ENCODE measurements at regions not wholly inside any gene's neighbourhood (a gene's known extent, or its start where the extent isn't known, plus 50 kb on each side); places are given as distances from the start of the nearest gene placed in this dataset.

DNA sequence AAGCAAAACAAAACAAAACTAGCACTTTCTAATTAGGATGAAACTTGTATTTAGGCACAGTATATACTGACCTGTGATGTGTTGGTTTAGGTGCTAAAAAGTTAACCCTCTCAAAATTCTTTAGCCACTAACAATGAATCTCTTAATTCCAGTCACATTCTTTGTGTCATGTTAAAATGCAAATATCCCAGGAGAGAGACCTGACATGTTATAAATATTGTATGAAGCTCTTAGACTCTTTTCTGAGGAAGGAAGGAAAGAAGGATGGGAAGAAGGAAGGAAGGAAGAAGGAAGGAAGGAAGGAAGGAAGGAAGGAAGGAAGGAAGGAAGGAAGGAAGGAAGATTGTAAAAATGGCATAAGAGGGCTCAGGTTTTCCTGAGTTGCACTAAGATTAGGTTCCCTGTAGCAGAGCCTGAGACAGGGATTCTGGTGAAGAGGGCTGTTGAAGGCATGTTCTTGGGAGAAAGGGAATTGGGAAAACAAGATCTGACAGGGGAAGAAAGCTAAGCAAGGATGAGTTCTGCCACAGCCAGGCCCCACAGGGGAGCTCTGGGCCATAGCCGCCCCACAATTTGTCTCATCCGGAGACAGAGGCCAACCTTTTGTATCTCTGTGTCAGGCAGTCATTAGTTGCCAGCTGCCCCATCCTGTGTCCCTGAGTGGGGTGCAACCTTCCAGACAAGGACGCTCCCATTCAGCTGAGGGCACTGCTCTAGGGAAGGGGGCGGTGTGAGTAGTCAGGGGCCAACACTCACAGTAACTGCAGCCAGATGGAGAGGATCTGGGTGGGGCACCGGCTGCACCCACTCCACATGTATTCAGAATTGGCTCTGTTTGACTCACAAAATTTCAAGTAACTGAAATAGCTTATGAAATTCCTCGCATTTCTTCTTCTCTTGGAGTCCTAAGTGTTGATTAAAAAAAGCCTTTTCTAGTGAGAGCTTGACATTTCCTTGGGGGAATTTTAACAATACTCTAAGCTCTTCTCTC is 189.3 kb upstream of the ARG1 start:
- no peak for DNase-seq (ENCODE audit: low spot score)

DNA sequence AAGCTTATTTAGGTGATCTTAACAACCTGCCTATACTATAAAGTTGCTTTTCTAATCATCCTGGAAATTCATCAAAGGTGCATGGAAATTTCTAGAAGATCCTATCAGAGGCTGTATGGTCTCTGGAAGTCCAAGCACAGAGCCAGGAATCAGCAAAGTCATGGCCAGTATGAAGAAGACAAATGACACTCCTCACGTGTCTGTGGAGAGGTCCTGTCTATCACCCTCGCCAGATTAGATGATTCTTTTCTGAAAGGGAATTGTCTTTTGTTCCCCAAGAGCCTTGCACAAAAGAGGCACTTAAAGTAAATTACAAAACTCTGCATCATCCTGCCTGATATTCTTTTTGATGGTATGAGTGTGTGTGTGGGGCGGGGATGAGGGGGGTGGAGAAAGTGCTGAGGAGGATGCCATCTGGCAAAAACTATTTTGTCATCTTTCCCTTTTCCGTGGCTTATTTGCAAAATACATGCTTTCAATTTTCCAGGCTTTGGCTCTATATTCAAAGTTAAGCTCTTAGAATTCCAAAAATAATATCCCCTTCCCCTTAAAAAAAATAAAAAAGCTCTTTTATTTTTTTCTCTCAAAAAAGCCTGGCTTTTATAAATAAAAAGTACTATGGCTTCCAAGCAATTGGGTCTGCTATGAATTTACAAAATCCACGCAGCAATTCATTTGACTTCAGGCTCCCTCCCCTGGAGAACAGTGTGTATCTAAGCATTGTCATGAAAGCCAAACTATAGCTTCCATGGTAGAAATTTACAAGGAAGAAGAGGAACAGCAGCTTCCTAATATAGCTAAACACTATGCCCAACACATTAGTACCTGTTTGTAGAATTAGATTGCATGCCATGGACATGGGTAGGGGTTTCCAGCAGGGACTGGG is 185.2 kb upstream of the ARG1 start:
- DNase-seq (ENCODE audit: low spot score): no peak

DNA sequence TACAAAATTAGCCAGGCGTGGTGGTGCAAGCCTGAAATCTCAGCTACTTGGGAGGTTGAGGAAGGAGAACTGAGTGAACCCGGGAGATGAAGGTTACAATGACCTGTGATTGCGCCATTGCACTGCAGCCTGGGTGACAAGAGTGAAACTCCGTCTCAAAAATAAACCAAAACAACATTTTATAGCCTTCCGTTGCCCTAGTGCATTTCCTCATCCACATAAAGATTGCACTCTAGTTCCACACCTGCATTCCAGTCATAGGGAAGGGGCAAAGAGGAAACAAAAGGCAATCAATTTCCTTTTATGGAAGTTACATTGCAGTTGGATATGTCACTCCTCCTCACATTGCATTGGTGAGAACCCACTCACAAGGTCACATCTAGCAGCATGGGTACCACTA is 182.7 kb upstream of the ARG1 start:
- DNase-seq (ENCODE audit: low spot score): no peak

DNA sequence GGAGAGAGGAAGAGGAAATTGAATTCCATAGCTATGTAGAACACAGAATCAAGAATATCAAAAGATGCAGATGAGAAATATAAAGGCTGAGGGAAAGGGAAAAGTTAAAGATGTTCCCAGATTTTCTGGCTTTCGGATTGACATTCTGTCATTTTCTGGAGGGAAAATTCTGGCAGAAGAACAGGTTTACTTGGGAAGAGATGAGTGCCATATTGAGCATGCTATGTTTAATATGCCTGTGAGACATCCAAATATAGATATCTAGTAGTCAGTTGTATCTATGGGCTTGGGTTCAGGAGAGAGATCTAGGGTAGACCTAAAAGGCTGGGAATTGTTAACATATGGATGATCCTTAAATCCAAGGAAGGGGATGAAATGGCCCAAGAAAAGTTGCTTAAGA is 181.9 kb upstream of the ARG1 start:
- DNase-seq (ENCODE audit: low spot score): no peak

DNA sequence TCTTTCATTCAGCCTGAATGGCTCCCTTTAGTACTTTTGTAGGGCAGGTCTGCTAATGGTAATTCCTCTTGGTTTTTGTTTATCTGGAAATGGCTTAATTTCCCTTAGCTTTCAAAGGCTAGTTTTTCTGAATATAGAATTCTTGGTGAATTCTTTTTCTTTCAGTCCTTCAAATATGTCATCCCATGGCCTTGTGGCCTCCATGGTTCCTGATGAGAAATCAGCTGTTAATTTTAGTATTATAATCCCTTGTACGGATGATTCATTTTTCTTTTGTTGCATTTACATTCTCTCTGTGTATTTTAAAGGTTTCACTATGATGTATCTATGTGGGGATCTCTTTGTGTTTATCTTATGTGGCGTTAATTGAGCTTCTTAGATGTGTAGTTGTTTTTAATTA is 179.6 kb upstream of the ARG1 start:
- no peak for DNase-seq (ENCODE audit: low spot score)

DNA sequence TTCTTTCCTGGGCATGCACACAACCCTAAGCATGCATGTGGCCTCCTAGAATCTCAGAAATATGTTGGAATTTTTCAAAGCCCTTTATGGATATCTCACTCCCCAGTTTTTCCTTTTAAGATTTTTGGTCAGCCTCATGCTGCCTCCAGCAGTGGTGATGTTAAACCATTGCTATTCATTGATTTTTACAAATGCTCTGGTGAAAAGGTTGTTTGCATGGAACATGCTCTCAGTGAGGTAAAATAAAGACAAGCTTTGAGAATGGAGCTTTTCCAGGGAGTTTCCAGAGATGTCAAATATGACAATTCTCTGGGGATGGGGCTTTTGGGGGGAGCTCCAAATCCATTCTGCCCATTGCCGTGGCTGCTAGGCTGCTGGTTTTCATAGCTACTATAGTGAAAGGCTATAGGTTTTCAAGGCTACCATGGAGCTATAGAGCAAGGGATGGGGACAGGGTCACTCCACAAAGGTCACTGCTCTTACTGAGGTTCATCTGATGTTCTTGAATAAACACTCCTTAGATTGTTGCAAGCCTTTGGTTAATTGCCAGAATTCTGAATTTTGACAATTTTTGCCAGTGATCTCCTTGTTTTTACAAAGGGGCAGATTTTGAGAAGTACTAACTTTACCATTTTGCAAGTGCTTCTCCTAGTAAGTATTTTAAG is 178.1 kb upstream of the ARG1 start:
- no peak for DNase-seq (ENCODE audit: low spot score)

DNA sequence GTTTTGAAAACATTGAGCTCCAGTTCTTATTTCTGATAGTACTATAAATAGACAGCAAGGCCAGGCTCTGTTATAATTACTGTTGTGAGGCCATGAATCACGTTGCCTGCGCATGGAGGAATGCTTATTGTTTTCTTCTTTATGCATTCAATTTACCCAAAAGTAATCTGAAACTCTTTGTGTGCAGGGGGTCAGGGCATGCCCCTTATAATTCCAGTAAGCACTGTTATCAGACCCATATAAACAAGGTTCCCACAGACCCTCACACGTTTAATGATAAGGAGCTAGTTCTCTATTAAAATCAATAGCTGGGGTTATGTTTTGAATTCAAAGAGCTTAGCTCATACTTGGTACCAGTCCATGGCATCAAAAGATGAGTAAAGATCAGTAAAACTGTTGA is 174.8 kb upstream of the ARG1 start:
- DNase-seq (ENCODE audit: low spot score): no peak

DNA sequence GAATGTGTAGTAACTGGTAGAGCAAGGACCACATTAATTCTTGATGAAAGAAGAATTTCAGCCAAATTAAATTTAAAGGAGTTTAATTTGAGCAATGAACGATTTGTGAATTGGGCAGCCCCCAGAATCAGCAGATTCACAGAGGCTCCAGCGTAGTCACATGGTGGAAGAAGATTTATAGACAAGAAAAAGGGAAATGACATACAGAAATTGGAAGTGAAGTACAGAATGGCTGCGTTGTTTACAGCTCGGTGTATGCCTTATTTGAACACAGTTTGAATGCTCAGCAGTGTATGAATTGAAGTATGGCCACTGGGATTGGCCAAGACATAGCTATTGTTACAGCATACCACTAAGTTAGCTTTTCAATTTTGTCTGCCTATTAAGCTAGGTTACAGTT is 173.6 kb upstream of the ARG1 start:
- DNase-seq (ENCODE audit: low spot score): no peak

DNA sequence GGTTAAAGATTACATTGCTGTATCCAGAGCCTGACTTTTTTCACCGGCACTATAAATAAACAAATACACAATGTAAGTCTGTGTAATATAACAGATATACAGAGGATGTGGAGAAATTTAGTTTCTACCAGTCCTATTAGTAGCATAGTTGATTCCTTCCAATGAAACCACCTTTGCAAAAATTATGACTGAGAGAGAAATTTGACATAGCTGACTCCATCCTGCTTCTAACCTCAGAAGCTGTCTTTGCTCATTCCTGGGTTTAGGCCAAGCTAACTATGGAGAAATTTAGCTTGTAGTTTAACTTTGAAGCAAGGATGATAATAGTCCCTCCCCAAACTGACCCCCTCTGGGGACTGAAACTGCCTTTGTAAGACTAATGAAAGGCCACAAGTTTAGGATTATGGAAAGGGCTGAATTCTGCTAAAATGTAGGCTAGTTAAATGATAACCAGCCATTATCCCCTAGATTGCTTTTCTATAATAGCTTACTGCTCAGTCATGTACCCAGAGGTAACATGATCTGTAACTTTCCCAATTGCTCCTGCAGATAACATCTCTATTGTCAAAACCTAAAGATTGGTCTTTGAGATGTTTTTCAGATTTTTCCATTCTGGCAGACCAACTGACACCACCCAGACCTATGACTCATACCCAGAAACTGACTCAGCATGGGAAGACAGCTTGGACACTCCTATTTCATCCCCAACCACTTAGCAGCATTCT is 172.8 kb upstream of the ARG1 start:
- DNase-seq (ENCODE audit: low spot score): no peak

DNA sequence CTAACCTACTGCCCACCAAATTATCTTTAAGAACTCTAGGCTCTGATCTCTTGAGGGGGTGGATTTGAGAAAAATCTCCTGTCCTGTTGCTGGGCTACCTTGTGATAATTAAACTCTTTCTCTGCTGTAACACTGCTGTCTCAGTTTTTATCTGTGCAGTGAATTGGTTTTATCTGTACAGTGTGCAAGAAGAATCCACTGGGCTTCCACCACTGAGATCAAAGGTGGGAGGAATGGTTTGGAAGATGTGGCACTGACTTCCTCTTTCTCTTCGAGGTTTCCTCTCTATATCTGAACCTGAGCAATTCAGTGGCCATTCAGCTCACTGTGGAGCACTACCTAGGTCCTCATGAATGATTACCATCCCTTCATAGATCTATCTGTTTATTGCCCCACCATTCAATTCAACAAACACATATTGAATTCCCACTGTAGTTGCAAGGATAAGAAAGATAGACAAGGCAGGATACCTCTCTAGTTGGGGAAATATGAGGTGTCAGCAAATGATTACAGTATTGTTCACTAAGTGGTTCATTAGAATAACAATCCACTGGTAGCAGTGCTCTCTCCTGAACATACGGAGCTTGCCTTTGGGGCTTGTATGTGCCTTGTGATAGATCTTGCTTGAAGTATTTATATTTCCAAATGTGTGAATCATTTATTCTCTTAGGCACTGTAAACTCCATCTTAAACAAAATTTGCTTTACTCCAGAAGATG is 172.1 kb upstream of the ARG1 start:
- no peak for DNase-seq (ENCODE audit: low spot score)

DNA sequence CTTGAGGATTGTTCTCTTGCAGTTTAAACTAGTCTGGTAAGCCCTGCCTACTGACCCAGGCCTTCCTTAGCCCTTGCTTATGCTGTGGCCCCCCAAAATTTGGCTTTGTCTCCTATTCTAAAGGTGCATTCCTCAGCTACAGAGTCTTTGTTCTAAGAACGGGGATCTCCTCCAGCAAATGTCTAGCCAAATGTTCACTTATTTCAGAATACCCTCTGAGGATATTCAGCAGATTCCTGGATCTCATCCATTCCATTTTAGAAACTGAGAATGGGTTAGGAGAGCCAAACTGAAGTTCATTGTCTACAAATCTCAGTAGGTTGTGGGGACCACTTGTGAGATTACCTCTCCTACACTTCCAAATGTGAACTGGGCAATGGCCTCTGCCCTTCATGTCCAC is 164.2 kb upstream of the ARG1 start:
- DNase-seq (ENCODE audit: low spot score): no peak

DNA sequence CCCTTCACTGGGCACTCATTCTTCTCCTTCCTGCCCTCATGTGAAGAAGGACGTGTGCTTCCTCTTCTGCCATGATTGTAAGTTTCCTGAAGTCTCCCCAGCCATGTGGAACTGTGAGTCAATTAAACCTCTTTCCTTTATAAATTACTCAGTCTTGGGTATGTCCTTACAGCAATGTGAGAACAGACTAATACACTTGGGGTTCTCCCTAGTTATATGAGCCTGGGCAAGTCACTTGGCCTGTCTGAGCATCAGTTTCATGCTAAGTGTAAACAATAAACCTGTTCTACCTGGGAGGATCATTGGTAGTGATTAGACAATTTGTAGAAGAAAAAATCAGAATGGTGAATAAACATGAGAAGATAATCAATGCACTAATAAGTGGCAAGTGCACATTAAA is 162.2 kb upstream of the ARG1 start:
- DNase-seq (ENCODE audit: low spot score): no peak

DNA sequence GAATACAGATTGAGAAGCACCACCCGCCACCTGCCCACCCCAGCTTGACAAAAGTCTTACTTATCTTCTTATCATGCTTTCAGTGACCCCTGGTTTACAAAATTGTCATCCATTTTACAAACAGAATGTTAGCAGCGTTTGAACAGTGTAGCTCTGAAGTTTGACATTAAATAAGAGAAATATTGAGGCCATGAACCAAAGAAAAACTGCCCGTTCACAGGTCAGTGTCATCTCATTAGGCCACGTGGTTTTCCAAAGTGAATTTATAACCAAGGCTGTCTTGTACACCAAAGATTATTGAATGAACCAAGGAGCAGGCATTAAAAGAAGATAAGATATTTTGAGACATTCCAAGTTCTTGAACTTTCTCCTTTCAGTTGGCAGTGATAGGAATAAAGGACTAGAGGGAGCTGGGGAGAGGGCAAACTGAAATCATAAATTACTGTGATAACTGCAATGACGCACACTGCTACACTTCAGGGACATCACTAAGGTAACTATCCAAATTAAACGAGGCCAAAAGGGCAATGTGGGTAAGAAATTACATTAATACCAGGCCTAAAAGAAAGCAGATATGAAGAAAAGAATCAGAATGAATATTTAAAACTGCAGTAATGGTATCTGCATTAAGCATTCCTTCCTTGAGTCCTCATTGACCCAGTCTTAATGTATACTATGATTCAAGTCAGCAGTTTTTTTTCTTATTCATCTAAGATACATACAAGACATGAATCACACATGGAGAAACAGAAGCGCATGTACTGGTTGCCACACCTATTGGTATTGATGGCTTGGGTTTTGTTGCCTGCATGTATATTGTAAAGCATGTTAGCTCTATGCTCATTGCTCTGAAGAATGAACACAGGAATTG is 159.8 kb upstream of the ARG1 start:
- DNase-seq (ENCODE audit: low spot score): no peak

DNA sequence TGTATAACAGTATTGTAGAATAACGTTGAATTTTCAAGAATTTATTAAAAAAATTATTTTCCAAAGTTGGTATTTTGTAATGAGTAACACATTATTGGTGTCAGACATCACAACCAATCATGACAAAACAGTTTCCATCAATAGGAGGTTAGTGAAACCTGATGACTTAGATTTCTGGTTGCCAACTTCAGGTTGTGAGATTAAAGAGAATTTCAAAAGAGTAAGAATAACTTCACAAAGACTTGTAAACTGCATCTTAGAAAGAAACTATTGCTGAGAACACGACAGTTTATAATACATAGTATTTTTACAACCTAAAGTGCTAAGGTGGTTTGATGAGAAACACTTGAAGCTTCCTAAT is 159.2 kb upstream of the ARG1 start:
- no peak for DNase-seq (ENCODE audit: low spot score)

DNA sequence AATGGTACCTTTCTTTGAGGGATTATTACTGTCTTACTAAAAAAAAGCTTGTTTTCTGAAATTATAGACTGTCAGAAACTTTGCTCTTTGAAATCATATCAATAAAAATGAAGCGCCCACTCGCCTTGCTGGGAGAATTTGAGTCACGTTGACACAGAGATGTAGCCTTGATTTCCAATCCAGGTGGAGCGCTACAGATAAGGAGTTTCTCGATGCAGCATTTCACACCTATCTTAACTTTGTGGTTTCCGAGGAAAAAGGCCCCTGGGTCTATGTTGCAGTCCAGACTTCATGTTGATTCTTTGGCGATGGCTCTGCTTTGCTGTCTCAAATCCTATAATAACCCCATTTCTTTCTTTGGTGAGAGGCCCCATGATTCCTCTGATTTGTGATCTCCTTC is 158.1 kb upstream of the ARG1 start:
- no peak for DNase-seq (ENCODE audit: low spot score)

DNA sequence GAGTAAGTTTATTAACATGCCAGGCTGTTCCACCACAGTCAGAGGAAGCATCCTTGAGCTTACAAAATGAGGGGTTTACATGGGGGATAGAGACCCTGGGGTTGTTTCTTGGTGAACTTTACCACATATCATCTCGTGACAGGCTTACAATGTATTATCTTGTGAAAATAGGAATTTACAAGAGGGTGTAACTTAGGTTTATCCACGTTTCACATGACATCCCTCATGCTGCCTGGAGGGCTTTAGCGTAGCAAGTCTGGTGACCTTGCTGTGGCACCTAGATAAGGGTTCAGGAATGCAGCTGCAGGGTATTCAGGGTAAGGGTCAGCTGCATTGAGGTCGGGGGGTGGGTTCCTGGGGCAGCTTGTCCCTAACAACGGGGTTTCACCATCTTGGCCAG is 154.6 kb upstream of the ARG1 start:
- no peak for DNase-seq (ENCODE audit: low spot score)

DNA sequence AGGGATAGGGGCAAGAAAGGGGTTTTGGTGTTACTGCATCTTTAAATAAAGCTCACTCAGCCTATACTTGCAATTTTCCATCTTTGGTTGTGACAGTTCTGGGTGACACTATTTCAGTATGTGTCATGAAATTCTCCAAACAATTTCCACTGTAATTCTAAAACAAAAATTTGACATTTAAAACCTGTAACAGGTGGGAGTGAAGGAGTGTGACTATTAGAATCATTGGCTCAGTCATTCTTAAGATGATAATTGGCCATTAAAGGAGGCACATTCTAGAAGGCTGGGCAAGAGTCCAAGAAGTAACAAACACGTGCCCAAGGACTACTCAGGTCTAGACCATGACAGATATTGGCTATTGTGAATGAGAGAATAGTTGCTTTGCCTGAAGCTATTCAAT is 153.3 kb upstream of the ARG1 start:
- DNase-seq (ENCODE audit: low spot score): no peak

DNA sequence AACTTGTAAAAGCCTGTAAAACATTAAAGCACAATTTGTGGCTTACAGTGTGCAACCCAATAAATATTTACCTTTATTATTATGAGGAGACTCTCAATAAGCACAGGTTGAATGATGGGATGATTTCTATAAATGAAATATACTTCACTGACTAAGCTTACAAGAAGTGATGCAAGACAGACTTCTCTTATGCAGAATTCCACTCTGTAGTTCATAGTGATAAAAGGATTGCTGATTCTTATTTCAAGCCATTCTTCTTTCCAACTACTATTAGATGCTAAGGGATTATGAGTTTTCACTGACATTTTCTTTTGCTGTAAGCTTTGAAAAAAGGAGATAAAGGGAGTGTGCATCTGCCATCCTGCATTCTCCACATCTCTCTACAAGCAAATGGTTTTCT is 149.0 kb upstream of the ARG1 start:
- DNase-seq (ENCODE audit: low spot score): no peak

DNA sequence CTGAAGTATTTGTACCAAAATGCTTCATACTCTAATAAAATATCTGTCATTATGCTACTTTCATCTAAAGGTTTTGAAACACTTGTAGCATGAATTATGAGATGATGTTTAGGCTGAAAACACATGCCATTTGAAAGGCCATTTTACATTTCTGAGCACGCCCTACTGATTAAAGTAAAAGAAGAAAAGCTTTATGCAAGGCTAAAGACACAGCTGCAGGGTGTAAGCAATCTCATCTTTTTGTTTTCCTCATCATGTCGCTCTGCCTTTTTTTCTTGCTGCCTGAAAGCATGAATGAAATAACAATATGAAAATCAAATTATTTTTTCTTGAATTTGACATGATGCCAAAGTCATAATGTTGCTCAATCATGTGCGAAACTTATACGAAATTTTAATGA is 148.6 kb upstream of the ARG1 start:
- no peak for DNase-seq (ENCODE audit: low spot score)

DNA sequence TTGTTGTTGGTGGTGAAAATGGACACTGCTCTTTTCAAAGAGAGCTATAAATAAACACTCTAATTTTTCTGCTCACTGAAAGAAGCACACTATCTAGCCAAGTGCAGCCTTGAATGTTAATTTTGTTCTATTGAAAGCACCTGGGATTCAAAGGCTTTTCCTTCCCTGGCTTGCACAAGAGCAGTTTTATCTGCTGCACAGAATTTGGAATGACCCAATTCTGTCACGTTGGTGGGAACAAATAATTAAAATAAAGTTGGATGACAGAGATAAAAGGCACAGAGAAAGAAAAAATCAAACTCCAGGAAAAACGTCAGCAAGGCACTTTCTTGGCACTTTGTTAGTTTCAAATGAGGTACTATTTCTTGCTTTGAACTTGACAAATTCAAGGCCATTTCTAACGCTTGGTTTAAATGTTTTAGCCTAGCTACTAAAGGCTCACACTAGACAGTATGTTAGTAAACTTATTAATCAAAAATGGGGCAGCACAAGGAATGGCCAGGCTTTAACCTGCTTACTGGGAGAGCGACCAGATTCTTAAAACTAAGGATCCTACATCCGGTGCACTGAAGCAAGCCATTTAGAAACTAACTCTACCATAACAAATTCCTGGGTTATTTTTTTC is 145.5 kb upstream of the ARG1 start:
- no peak for DNase-seq (ENCODE audit: low spot score)

All from CD4-positive, alpha-beta T cell treated with Interleukin-6 at 100 ng/mL for 8 hours (primary cell).